Activated CD4-positive, alpha-beta T cell treated with anti-CD3 and anti-CD28 coated beads, Interleukin-2, amount 50 U/mL, for 48 hours (primary cell): ENCODE measurements at regions not wholly inside any gene's neighbourhood (a gene's known extent, or its start where the extent isn't known, plus 50 kb on each side); places are given as distances from the start of the nearest gene placed in this dataset.
"Not testable (repeated sequence)": the region's sequence is repeated elsewhere in the genome, so short reads cannot be mapped to it uniquely, and the experiment has no call there.

Experiments
- DNase-seq, 2 experiments: peaks; one replicate each; pipeline ENCODE4 v3.0.0-alpha.2; 2020

GRCh38 chr17:63267846-63268245 lies 178.3 kb downstream of the CYB561 start:
- no peak for DNase-seq

- DNase-seq = no peak
Measured at GRCh38 chr17:63268827-63269226, 177.3 kb downstream of the CYB561 start.

GRCh38 chr17:63270610-63271009 lies 175.5 kb downstream of the CYB561 start:
- DNase-seq = no peak

GRCh38 chr17:63274146-63274545 lies 172.0 kb downstream of the CYB561 start:
- DNase-seq = no peak

- DNase-seq = peak in 1 of 2 experiments; percentile 8
Measured at GRCh38 chr17:63275318-63275970, 170.7 kb downstream of the CYB561 start.

GRCh38 chr17:63275971-63276745 lies 169.9 kb downstream of the CYB561 start:
- no peak for DNase-seq

GRCh38 chr17:63276821-63277220 lies 169.3 kb downstream of the CYB561 start:
- no peak for DNase-seq

- no peak for DNase-seq
Measured at GRCh38 chr17:63277629-63278028, 168.5 kb downstream of the CYB561 start.

- no peak for DNase-seq
Measured at GRCh38 chr17:63278728-63279442, 167.2 kb downstream of the CYB561 start.

- no peak for DNase-seq
Measured at GRCh38 chr17:63279498-63280230, 166.4 kb downstream of the CYB561 start.

- no peak for DNase-seq
Measured at GRCh38 chr17:63282455-63282854, 163.7 kb downstream of the CYB561 start.

GRCh38 chr17:63285551-63285950 lies 160.6 kb downstream of the CYB561 start:
- DNase-seq = no peak

- no peak for DNase-seq
Measured at GRCh38 chr17:63286254-63286653, 159.9 kb downstream of the CYB561 start.

GRCh38 chr17:63287006-63287405 lies 159.1 kb downstream of the CYB561 start:
- DNase-seq = not testable (repeated sequence)

GRCh38 chr17:63289931-63290330 lies 156.2 kb downstream of the CYB561 start:
- no peak for DNase-seq

GRCh38 chr17:63290351-63290750 lies 155.8 kb downstream of the CYB561 start:
- no peak for DNase-seq

GRCh38 chr17:63290784-63291183 lies 155.3 kb downstream of the CYB561 start:
- DNase-seq = no peak

- DNase-seq = no peak
Measured at GRCh38 chr17:63291258-63291657, 154.8 kb downstream of the CYB561 start.

GRCh38 chr17:63292421-63292820 lies 153.7 kb downstream of the CYB561 start:
- DNase-seq = no peak

- no peak for DNase-seq
Measured at GRCh38 chr17:63293323-63294075, 152.6 kb downstream of the CYB561 start.

- no peak for DNase-seq
Measured at GRCh38 chr17:63294776-63295175, 151.3 kb downstream of the CYB561 start.

- no peak for DNase-seq
Measured at GRCh38 chr17:63295288-63295687, 150.8 kb downstream of the CYB561 start.
